Astrocyte (in vitro differentiated cells and primary cell): ENCODE measurements at regions not wholly inside any gene's neighbourhood (a gene's known extent, or its start where the extent isn't known, plus 50 kb on each side); places are given as distances from the start of the nearest gene placed in this dataset.

Experiments used
- CTCF ChIP-seq: IDR thresholded peaks from 2 replicates; pipeline ENCODE4 v1.5.1; 2011; ENCODE audit warnings: low read depth, mild to moderate bottlenecking, inconsistent platforms, low read length, moderate library complexity; ENCODE audit not compliant: insufficient read depth
- EZH2 ChIP-seq: IDR thresholded peaks from 2 replicates; pipeline ENCODE4 v1.6.1; 2012; ENCODE audit warnings: mild to moderate bottlenecking, low read length, inconsistent platforms; ENCODE audit not compliant: insufficient read depth

- TF ChIP-seq EZH2 (no peak), CTCF (no peak)
Measured at GRCh38 chr5:135631391-135631790, 52.6 kb upstream of the CXCL14 start.
